ENCODE measurements at regions not wholly inside any gene's neighbourhood (a gene's known extent, or its start where the extent isn't known, plus 50 kb on each side); places are given as distances from the start of the nearest gene placed in this dataset.

DNA sequence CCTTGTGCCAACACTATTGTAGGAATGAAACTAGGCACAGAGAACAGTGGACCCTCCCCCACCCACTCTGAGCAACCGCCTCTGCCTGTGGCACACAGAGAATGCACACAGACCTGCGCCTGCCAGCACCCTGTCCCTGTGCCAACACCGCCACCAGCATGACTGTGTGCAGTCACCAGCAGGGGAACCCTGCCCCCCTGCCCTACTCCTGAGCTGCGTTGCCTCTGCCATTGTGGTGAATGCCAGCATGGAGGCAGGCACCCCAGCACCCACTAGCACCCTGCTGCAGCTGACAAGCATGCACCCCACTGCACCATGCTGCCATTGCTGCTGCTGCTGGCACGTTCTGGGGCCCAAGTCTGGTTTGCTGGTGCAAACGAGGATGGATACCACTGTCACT, 94.4 kb upstream of the PRLR start:
- DNase-seq (ENCODE audit: low read depth in 1 of 2, low spot score in 1 of 2), result no peak

- DNase-seq (ENCODE audit: low read depth in 1 of 2, low spot score in 1 of 2), result no peak
Measured at GRCh38 chr5:35324201-35324600, 93.9 kb upstream of the PRLR start.

GRCh38 chr5:35320029-35320428, 89.7 kb upstream of the PRLR start:
- DNase-seq (ENCODE audit: low read depth in 1 of 2, low spot score in 1 of 2), result no peak

DNA sequence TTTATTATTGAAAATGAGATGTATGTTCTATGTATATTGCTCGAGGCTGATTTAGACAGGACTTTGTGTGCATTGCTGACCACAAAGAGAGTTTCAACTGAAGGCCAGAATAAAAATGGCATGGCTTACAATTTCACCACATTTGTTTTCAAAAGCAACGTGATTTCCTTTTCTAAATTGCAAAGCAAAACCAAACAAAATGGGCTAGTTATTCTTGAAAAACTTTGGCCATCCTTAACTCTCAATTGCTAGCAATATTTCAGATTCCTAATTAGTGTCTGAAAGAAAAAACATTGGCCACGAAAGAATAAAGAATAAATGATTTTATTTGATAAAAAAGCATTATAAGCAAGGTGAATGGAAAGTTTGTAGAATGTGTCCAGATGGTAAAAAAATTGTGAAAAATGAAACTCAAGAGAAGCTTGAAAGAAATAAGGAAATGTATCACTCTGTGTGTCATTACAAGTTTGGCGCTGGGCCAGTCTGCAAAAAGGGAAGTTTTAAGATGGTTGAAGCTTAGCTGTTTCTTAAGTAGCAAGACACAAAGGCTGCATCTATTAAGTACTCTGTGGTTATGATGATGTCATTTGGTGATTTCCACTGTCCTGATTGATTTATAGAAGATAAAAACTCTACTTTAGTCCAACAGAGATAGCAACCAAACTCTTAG, 89.2 kb upstream of the PRLR start:
- DNase-seq (ENCODE audit: low read depth in 1 of 2, low spot score in 1 of 2), result peak; percentile 10 to 59

- no peak for DNase-seq (ENCODE audit: low read depth in 1 of 2, low spot score in 1 of 2)
Measured at GRCh38 chr5:35317586-35317985, 87.3 kb upstream of the PRLR start.

GRCh38 chr5:35316611-35317274, 86.5 kb upstream of the PRLR start:
- peak in 1 of 2 donors; percentile 5 for DNase-seq (ENCODE audit: low read depth in 1 of 2, low spot score in 1 of 2)

- no peak for DNase-seq (ENCODE audit: low read depth in 1 of 2, low spot score in 1 of 2)
Measured at GRCh38 chr5:35313291-35313690, 83.0 kb upstream of the PRLR start.

DNA sequence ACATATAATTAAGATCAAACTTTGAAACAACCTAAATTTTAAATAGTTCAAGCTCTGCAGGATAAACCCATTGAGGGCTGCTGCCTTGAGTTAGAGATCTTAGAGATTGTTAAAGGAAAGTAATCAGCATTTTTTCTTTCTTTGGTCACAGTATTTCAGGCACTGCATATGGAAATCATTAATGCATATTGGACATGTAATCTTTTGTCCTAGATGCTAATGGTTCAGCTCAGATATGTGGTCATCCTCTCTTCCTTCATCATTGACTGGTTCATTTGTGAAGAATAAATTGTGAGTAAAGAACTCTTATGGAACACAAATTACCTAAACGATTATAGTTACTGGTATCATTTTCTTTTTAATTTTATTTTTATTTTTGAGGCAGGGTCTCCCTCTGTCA, 82.0 kb upstream of the PRLR start:
- no peak for DNase-seq (ENCODE audit: low read depth in 1 of 2, low spot score in 1 of 2)

DNA sequence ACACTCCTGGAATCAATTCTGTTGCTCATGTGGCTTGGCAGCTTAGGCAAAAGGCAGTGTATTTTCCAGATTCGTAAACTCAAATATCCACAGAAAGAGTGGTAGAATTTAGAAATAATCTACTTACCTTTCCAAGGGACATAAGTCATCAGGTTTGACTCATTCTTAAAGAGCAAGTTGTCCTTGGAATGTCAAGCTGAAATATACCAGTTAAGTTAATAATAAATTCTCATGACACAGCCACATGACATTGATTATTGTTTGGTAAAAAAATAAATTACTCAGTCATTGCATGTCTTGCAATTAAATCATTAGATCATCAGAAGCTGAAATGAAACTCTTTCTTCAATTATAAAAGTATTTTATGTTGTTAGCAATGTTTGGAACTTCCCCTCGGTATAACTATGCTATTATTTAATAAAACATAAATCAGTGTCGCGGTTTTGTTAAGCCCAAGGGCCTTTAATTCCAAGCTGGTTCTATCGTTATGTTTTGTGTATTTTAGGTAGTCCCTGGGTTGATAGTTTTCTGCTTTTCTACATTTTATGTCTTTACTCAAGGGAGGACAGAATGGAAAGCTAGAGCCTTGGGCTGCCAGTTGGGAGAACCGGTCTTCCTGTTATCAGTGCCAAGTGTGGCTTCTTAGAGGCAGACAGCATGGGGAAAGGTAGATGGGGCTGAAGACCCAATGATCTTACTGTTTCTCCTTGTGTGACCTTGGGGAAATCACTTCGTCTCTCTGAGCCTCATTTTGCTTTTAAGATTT, 79.3 kb upstream of the PRLR start:
- no peak for DNase-seq (ENCODE audit: low read depth in 1 of 2, low spot score in 1 of 2)

- DNase-seq (ENCODE audit: low read depth in 1 of 2, low spot score in 1 of 2), result no peak
Measured at GRCh38 chr5:35308421-35308820, 78.1 kb upstream of the PRLR start.

GRCh38 chr5:35306716-35307365, 76.6 kb upstream of the PRLR start:
- DNase-seq (ENCODE audit: low read depth in 1 of 2, low spot score in 1 of 2), result no peak

- DNase-seq (ENCODE audit: low read depth in 1 of 2, low spot score in 1 of 2), result no peak
Measured at GRCh38 chr5:35305336-35306020, 75.2 kb upstream of the PRLR start.

- DNase-seq (ENCODE audit: low read depth in 1 of 2, low spot score in 1 of 2), result no peak
Measured at GRCh38 chr5:35304291-35304690, 74.0 kb upstream of the PRLR start.

- no peak for DNase-seq (ENCODE audit: low read depth in 1 of 2, low spot score in 1 of 2)
Measured at GRCh38 chr5:35303152-35303551, 72.9 kb upstream of the PRLR start.

- DNase-seq (ENCODE audit: low read depth in 1 of 2, low spot score in 1 of 2), result no peak
Measured at GRCh38 chr5:35302544-35302943, 72.3 kb upstream of the PRLR start.

DNA sequence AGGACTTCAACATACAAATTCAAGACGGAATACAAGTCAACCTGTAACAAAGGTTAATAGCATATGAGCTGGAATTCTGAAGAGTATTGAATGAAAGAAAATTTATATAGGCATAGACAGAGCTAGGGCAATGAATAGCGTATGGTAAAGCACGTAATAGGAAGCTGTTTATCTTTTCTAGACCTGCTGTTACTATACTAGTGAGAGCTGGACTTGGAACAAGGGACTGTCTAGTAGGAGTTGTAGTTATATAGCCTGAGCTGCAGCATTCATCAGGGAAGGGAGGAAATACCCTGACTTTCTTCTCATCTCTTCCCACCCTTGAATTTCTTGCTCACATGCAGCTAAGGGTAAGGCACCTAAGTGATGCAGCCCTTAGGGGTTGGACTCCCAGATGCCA, 67.5 kb upstream of the PRLR start:
- no peak for DNase-seq (ENCODE audit: low read depth in 1 of 2, low spot score in 1 of 2)

DNA sequence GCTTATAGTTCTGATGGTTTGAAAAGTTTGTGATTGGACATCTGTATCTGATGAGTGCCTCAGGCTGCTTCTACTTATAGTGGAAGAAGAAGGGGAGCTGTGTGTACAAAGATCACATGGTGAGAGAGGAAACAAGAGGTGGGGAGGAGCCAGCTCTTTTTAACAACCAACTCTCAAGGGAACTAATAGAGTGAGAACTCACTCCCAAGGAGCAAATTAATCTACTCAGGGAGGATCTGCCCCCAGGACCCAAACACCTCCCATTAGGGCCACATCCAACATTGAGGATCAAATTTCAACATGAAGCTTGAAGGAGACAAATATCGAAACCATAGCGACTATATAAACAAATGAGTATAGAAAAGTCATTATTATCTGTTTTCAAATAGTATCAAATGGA, 64.7 kb upstream of the PRLR start:
- no peak for DNase-seq (ENCODE audit: low read depth in 1 of 2, low spot score in 1 of 2)

- DNase-seq (ENCODE audit: low read depth in 1 of 2, low spot score in 1 of 2), result no peak
Measured at GRCh38 chr5:35294017-35294416, 63.7 kb upstream of the PRLR start.

DNA sequence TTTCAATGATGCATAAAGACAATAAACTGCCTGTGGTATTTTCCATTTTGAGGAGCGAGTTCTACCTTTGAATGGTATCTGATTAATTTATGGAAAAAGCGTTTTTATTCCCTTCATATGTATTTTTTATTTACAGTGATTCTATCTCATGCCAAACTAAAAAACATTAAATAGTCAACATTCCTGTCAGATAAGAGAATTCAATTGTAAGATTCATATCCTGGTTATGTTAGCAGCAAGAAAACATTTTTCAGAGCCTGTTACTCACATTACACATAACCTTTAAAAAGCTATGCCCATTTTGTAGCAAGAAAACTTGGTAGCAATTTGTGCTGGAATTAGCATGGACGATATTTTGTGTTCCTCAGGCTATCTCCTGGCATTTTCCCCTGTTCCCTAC, 55.1 kb upstream of the PRLR start:
- DNase-seq (ENCODE audit: low read depth in 1 of 2, low spot score in 1 of 2), result no peak

DNA sequence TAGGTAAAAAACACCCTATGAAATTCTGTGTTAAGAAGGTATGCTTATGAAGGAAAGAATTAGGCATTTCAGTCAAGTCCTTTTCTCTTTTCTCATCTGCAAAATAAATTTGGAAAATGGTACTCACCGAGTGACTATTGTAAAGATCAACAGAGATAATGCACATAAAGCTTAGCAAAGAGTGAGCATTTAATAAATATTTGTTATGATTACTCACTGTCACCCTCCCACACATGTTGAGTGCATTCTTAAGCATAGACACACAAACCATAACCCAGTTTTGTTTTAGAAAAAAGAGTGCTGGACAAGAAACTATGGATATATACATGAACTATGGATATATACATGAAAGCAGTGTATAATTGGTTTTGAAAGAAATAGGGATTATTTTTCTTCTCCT, 54.7 kb upstream of the PRLR start:
- DNase-seq (ENCODE audit: low read depth in 1 of 2, low spot score in 1 of 2), result no peak

DNA sequence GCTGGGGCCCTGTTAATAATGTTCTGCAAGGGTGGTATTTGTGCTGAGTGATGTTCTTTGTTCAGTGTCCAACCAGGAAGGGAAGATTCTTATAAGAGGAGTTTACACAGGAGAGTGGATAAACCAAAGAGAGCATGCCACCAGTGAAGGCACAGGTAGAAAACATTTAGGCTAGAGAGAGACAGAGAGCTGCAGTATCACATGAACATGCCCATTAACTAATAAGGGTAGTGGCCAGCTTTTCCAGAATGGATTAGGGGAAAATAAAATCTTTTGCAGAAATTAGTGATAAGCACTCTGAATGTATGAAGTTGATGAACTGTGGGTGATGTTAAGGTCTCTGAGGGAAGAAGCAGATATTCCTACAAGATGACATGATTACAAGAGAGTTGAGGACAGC, 54.1 kb upstream of the PRLR start:
- DNase-seq (ENCODE audit: low read depth in 1 of 2, low spot score in 1 of 2), result no peak

All from activated CD4-positive, alpha-beta T cell treated with anti-CD3 and anti-CD28 coated beads, Interleukin-2, amount 50 U/mL, for 24 hours (primary cell).